ENCODE measurements at regions not wholly inside any gene's neighbourhood (a gene's known extent, or its start where the extent isn't known, plus 50 kb on each side); places are given as distances from the start of the nearest gene placed in this dataset.

GRCh38 chr15:25493823-25494526 lies 55.2 kb upstream of the UBE3A start:
- DNase-seq (ENCODE audit: low read depth): no peak
- TF ChIP-seq CTCF (conservative IDR thresholded peaks at IDR 0.05; ENCODE audit: low read depth, low read length): no peak

GRCh38 chr15:25492315-25492714 lies 53.5 kb upstream of the UBE3A start:
- no peak overlapping the region for H3K4me3 ChIP-seq (ENCODE audit: low read depth, low read length)
- TF ChIP-seq CTCF (conservative IDR thresholded peaks at IDR 0.05; ENCODE audit: low read depth, low read length): no peak
- no peak for DNase-seq (ENCODE audit: low read depth)

More at GRCh38 chr15:25493823-25494526, 55.2 kb upstream of the UBE3A start:
- no peak overlapping the region for H3K4me3 ChIP-seq (ENCODE audit: low read depth, low read length)

Measured in epithelial cell of proximal tubule (primary cell).